HG03439 (cell line): ENCODE measurements at regions not wholly inside any gene's neighbourhood (a gene's known extent, or its start where the extent isn't known, plus 50 kb on each side); places are given as distances from the start of the nearest gene placed in this dataset.
"Not testable (repeated sequence)": the region's sequence is repeated elsewhere in the genome, so short reads cannot be mapped to it uniquely, and the experiment has no call there.

Experiments used
- ATAC-seq: cut with Tn5 transposase; IDR thresholded peaks from one replicate; pipeline ENCODE4 v1.9.1; 2021; ENCODE audit warnings: mild to moderate bottlenecking, moderate library complexity; ENCODE audit not compliant: unreplicated experiment

DNA sequence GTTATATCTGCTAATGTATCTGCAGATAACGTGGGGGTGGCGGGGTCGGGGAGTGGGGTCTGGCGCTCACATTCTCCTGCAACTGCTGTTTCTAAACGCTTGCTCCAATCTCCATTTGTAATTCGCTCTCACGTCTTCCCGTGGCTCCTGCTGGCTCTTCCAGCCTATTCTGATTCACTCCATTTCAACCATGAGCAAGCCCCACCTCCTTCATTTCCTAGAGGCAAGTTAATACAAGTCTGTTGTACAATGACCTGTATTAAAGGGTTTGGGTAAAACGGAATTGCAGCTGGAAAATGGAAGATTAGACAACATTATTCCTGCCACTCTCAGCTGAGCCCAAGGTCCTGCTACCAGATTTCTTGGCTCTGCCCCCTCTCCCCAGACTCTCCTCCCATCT, 132.3 kb downstream of the CSNK2A3 start:
- no peak for ATAC-seq

DNA sequence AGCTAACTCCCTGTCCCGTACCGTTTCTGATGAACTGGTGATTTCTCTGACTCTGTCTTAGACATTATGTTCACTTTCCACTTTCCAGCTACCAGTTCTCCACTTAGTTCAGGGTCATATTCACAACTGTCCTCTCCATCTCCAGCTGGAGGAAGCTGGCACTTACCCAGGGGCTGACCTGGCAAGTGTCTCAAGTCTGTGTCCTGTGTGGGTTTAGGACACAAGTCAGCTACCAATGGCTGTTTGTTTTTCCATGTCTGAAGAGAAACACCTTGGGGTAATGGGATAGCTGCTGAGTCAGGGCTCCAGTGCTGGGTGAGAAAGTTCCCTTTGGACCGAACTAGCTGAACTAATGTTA, 134.4 kb downstream of the CSNK2A3 start:
- no peak for ATAC-seq

DNA sequence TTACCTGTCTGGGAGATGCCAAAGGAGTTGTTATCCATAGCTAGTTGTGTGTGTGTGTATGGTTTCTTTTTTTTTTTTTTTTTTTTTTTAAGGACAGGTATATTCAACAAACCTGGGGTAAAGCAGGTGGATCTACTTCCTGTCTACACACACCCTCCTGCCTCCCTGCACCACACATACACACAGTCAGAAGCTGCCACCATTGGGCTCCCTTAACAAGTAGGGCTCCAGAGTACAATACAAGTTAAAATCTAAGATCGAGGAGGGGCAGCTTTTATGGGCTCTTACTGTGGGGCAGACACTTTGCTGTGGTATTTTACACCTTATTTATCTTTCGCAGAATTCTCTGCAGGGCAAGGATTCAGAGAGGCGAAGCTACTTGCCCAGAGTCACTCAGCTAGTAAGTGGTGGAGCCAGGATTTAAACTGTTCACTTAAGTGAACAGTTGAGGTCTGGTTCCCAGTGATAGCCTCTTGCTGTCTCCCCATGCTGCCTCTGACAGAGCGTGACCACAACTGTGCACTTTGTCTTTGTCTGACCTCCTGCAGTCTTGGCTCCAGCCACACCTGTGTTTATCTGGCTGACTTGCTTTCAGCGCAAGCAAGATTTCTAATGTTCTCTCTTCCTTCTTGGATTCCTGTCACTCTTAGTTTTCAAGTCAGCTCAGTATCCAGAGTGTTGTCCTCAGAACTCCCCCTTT, 135.0 kb downstream of the CSNK2A3 start:
- no peak for ATAC-seq

DNA sequence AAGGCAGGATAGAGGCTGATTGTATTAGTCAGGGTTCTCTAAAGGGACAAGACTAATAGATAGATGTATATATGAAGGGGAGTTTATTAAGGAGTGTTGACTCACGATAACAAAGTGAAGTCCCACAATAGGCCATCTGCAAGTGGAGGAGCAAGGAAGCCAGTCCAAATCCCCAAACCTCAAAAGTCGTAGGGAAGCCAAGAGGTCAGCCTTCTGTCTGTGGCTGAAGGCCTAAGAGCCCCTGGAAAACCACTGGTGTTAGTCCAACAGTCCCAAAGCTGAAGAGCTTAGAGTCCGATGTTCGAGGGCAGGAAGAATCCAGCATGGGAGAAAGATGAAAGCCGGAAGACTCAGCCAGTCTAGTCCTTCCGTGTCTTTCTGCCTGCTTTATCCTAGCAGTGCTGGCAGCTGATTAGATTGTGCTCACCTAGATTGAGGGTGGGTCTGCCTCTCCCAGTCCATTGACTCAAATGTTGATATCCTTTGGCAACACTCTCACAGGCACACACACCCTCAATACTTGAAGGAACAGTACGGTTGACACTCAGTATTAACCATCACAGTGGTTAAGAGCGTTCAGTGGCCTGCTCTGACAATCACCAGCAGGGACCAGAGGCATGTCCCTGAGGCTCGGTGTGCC, 135.6 kb downstream of the CSNK2A3 start:
- no peak for ATAC-seq

DNA sequence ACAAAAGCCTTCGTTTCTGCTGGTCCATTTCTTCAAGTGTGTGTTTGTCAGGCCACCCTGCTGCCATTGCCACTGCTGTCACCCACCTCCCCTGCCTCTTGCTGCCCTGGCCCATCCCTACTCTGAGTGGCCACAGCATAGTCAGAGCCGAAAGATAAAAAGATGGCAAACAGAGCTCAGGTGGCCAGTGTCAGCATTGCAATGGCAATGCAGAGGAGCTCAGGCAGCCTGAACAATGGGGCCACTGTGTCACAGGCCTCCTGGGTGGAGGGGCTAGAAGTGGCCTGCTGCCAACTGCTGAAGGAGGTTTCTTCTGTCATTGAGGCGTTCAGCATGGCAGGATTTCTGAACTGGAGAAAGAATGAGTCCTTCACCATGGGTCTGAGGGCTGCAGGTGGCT, 137.1 kb downstream of the CSNK2A3 start:
- ATAC-seq: no peak

DNA sequence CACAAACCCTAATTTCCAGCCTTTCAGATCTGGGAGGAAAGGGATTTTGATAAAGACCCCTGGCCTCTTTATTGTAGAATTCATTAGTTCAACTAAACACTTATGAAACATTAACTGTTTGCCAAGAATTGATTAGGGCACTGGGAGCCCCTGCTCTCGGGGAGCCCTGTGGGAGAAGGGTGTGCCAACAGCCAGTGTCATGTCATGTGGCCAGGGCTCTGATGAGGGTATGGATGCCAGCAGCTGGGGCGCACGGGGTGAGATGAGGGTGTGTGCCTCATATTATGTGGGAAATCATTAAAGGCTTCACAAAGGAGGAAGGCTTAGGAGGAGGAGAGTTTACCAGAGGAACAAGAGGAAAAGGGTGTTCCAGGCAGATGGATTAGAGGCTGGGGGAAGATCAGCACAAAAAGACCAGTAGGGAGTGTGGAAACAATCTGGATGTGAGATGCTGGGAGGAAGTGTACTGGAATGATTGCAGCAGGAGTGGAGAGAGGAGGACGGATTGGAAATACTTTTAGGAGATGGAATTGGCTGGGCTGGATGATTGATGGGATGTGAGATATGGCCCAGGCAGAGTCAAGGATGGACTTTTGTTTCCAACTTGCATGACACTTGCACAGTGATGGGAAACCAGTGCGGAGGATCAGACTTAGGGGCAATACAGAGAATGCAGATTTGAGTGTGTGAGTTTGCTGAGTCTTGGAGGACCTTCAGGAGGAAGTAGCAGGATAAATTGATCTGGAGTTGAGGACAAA, 137.8 kb downstream of the CSNK2A3 start:
- ATAC-seq: no peak

DNA sequence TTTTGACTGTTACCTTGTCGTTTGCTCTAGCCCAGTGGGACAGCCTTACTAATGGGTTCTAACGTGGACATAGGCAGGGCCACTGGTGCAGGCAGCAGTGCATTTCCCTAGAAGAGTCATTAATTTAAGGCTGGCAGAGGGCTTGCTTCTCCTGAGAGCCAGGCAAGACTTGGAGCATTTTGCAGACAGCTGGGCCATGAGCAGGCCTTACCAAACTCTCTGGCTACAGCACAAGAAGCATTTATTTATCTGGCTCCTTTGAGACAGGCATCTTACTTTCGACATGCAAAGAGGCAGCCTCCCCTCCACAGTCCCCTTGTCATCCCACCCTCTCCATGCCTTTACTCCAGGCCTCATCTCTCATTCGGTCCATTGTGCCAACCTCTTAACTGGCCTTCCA, 139.9 kb downstream of the CSNK2A3 start:
- ATAC-seq: no peak

DNA sequence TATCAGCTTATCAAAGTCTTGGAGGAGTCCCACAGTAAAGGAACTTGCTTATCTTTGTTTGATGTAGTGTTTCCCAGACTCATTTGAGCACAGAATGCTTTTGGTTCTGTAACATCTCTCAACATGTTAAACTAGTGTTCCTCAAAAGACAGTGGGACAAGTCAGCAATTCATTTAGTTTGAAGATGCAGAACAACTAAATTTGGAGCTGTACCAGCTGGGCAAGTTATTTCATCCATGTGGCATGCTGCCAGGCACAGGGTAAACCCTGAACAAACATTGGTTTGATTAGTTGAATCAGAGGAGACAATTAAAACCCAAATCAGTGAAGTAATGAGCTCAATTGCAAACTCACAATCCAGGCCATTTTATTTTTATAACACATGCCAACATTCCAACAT, 141.2 kb downstream of the CSNK2A3 start:
- no peak for ATAC-seq

DNA sequence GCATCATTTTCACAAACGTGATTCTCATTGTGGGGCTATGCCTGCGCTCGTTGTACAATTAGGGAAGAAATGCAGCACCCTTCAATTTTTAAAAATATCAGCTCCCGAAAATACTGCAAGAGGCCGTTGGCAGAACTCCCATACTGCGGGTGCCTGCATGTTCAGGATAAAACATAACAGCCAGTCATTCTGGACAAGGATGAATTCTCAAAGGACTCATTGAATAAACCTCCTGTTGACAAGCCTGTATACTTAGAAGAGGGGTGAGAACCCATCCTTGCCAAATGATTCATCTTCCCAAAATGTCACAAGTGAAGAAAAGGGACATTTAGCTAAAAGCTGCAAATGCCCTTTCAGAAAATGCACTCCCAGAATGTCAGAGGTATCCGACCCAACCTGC, 141.9 kb downstream of the CSNK2A3 start:
- no peak for ATAC-seq

DNA sequence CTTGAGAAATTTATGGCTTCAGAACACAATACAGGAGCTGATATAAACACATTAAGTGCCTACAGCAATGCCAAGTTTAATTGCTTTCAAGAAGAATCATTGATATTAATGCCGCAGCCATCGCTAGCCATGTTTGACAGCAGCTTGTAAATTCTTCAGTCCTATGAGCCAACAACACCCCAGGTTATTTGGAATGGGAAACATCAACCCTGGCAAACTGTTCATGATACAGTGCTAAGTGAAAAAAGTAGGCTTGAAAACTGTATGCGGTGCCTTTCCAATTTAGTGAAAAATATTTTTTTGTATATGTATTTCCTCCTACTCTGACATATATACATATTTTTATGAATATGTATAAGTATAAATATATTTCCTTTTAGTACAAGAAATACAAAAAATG, 142.6 kb downstream of the CSNK2A3 start:
- no peak for ATAC-seq

DNA sequence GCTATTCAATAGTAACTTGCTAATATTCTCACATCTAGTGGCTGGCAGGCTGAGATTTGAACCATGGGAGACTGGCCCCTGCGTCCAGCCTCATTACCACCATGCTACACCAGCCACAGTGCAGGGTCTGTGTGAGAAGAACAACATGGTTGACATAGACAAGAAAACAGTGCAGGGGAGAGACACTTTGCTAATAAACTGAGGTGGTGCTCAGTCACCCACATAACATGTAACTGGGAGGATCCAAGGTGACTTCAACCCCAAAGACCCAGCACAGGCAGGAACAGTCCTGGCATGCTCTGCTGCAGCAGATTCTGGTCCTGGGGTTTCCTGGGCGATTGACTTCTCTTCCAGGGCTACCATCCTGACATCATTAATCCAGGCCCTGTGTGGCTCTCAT, 143.1 kb downstream of the CSNK2A3 start:
- no peak for ATAC-seq

DNA sequence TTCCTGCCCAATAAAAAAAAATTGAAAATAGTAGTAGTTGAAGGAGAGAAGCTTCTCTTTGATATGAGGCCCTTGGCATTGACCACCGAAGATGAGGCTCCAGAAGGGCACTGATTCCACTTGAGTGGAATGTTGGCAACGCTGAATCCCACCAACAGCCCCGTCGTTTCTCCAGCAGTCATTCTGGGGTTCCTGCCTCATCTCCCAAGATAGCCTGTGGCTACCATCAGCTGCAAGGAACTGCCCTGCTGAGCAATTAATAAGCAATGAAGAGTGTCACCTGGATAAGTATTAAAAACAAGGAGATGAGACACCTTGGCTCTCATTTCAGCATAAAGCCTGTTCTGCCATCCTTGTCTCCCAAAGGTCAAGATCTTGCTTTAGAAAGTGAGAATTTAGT, 144.1 kb downstream of the CSNK2A3 start:
- no peak for ATAC-seq

DNA sequence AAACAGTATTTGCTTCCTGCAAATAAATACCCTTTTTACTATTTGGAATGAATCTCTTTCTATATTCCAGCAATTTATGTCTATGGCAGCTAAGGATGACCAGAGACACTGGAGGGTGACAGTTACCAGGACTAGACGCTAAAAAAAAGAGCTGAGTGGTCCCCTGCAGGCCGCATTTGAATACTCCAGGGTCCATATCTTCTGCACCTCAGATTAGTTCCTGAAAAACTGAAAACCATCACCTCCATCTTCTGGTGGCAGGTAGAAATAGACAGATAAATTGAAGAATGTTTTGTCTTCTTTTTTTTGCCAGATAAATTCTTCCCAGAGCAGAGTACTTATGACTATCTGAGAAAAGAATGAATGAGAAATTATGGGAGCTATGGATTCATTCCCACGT, 145.6 kb downstream of the CSNK2A3 start:
- no peak for ATAC-seq

DNA sequence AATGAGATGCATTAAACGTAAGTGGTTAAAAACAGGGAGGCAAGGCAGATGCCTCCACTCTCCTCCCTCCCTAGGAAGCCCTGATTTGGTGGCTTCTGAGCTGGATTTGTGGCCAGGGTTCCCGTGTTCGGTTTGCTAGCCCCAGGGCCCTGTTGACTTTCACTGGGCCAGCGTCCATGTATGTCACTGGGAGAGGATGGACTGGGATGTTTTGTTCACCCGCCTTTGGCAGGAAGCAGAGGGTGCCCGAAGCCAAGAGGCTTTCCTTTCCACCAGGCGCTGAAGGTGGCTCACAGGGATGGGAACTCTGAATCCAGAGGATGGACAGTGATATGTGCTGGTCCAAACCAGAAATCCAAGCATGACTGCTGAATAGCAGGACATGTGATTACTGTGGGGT, 146.6 kb downstream of the CSNK2A3 start:
- no peak for ATAC-seq

DNA sequence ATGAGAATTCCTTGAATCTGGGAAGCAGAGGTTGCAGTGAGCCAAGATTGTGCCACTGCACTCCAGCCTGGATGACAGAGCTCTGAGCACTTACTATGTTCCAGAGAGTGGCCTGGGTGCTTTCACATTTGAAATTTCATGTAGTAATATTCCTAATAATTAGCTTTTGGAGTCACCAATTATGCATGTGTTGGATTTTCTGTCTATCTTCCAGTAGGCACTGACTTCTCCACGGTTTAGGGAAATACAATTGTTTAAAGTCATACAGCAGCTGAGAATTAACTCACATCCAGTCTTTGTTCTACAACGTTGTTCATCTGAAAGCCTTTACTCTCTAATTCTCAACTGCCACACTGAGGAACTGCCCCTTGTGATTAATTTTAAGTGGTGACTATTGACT, 150.2 kb downstream of the CSNK2A3 start:
- no peak for ATAC-seq

DNA sequence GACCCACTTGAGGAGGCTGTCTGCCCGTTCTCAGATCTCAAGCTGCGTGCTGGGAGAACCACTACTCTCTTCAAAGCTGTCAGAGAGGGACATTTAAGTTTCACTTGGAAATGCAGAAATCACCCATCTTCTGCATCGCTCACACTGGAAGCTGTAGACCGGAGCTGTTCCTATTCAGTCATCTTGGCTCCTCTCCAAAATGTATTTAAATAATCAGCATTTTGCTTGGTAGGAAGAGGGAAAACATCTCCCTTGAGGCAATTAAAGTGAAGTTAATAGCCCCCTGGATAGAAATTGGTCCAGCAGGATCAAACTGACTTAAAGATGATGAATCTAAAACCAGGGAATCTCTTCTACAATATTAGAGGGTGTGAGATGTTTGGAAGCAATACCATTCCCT, 151.7 kb downstream of the CSNK2A3 start:
- not testable (repeated sequence) for ATAC-seq

DNA sequence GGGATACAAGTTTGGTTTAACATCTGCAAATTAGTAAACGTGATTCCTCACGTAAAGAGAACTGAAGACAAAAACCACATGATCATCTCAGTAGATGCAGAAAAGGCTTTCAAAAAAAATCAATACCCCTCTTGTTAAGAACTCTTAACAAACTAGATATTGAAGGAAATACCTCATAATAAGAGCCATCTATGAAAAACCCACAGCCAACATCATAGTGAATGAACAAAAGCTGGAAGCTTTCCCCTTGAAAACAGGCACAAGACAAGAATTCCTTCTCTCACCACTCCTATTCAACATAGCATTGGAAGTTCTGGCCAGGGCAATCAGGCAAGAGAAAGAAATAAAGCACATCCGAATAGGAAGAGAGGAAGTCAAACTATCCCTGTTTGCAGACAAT, 160.5 kb downstream of the CSNK2A3 start:
- no peak for ATAC-seq

DNA sequence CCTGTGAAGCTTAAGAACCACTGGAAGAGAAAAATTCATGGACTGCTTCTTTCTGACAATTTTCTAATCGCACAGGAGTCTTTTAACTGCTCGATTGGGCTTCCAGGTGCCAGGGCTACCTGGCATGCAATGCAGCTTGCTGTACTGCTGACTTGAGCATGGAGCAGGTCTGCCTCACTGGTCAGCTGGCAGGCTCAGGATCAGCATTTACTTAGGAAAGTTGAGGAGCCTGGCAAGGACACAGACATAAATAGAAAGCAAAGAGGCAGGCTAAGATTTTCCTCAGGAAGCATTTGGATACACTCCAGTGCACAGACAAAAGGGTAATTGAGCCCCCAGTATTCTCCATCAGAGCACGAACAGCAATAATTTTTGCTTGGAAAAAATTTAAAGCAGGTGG, 163.5 kb downstream of the CSNK2A3 start:
- ATAC-seq: no peak

DNA sequence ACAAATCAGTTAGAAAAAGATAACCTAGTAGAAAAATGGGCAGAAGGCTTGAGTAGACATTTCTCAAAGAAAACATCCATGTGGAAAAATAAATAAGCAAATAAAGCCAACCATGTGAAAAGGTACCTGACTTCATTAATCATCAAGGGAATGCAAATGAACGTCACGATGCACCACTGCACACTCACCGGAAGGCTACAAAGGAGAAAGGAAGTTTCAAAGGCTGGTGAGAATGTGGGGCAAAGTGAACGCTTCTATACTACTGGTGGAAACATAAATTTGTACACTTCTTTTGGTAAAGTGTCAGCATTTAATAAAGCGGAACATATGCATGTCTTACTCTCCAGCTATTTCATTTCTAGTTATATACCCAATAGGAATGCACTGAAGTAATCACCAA, 166.8 kb downstream of the CSNK2A3 start:
- ATAC-seq: no peak

DNA sequence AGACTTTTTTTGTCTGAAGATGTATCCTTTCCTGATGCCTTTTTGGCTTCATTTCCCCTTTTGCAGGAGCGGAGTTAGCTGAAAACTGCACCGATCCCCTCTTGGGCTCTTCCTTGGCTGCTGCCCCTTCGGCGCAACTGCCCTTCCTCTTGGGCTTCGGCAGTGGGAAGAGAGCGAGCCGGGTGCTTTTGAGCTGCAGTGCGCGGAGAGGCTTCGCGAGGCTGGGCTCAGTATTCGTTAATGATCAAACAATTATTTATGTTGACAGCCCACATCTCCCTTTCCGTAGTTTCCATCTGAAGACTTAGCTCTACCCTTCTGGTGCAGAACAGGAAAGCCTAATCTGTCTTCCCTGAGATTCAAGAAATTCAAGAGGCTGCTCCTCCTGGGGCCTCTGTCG, 170.8 kb downstream of the CSNK2A3 start:
- ATAC-seq: no peak

DNA sequence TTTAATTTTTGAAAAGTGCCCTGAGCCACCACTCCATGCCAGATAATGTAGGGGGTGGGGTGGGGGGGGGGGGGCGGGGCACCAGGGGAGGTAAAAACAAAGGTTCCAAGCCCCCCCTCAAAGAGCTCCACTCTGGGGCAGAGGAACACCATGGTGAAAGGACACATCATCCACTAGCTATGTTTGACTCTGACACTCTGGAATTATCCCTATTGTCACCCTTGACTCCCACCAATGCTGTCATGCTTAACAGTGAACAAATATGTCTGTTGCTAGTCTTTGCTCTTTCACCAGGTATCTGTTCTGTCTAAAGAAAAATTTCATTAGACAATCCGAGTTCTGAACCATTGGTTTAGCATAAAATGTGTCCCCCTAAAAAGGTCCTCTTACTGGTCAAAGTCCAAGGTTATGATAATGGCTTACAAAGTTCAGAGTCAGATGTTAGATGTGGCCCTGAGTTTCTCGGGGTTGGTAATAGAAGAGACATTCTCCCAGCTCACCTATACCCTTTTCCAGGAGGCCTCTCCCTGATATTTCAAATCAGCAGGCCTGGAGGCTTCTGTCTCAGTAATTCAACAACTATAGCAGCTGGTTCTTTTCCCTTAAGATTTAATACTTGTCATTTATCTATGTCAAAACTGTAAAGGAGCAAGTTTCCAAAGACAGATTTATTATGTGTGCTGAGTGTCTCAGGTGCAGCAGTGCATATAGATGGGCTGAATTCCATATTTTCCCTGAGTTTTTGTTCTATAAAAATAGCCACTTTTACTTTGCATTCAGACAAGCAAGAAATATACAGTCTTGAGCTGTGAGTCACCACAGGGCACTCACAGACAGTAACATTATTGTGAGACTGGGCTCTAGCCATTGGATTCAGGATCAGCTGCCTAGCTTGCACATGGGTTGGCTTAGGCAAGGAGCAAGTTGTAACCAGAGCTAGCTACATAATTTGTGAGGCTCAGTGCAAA, 174.1 kb downstream of the CSNK2A3 start:
- ATAC-seq: no peak
